Spleen (tissue), 7 donors: ENCODE measurements at regions not wholly inside any gene's neighbourhood (a gene's known extent, or its start where the extent isn't known, plus 50 kb on each side); places are given as distances from the start of the nearest gene placed in this dataset.

Source experiments
- CTCF ChIP-seq, 11 experiments: fragments of 200-600 bp in 7 of 11; fragments of 450-650 bp in 4 of 11; sonication (generic) in 4 of 11; IDR thresholded peaks in 8 of 11; conservative IDR thresholded peaks in 3 of 11; 1 replicate in 7 of 11; 2 replicates in 4 of 11; pipeline versions ENCODE4 v1.4.0 to v1.8.0; 2016 to 2021; ENCODE audit warnings: antibody characterized with exemption in 11 of 11, inconsistent platforms in 4 of 11, mild to moderate bottlenecking in 1 of 11
- POLR2A ChIP-seq, 3 donors: fragments of 450-650 bp; IDR thresholded peaks; one replicate each; pipeline ENCODE4 v1.5.1; 2017; ENCODE audit warnings: antibody characterized with exemption in 3 of 3, mild to moderate bottlenecking in 1 of 3
- donor health status: DM: no; HTN: no; CAD: no; lungs with moderate emphysema.
- donor health status: DM: no; HTN: no; CAD: no.
- donor health status: DM: no; HTN: no; CAD: no.

- no peak for TF ChIP-seq POLR2A (IDR thresholded peaks at IDR 0.05)
- no peak for TF ChIP-seq CTCF (IDR thresholded peaks at IDR 0.05 in 8 of 11, conservative IDR thresholded peaks at IDR 0.05 in 3 of 11)
Observed at GRCh38 chr5:67317603-67318002, 121.0 kb upstream of the CD180 start.
